H1 (cell line): ENCODE measurements at regions not wholly inside any gene's neighbourhood (a gene's known extent, or its start where the extent isn't known, plus 50 kb on each side); places are given as distances from the start of the nearest gene placed in this dataset.

Source experiments
- CHD7 ChIP-seq: fragments of 300-600 bp; sonication (generic); IDR thresholded peaks from 2 replicates; pipeline ENCODE4 v1.7.1; 2012; ENCODE audit warnings: low read length, moderate library complexity, mild to moderate bottlenecking, inconsistent platforms; ENCODE audit not compliant: insufficient replicate concordance

DNA sequence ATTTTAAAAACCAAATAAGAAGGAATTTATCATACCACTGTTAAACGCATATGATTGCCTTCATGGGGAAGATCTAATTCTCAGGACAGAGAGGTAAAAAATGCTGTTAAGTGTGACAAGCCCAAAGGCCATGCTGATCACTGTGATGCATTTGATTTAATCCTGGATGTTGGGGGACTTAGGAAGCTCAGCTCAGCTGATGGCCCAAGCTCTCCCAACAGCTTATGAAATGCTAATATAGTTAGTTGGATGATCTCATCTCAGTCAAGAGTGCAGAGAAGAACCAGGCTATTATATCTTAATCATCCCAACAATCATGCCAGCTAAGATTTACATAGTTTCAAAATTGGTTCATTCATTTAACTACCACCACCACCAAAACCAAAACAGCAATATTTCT, 340.0 kb downstream of the IL20RB start (continued):
- TF ChIP-seq CHD7 = no peak
